ENCODE measurements at regions not wholly inside any gene's neighbourhood (a gene's known extent, or its start where the extent isn't known, plus 50 kb on each side); places are given as distances from the start of the nearest gene placed in this dataset.

DNA sequence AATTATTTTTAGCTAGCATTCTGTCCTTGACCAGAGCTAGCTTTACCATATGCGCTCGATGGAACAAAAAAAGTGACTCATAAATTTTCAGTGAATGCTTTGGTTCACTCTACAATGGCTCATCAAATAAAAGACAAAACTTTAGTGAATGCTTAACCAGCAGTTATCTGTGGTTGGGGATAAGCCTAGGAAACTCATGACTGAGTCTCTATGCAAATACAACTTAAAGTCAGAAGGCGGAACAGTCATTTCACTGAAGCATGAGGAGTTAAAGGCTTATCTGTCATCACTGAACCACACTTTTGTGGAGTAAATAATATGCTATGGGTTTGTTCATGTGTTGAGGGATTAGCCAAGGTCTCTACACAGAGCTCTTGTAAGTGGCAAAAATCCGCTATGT is 308.4 kb downstream of the SQOR start:
- TF ChIP-seq, protein P1, sequence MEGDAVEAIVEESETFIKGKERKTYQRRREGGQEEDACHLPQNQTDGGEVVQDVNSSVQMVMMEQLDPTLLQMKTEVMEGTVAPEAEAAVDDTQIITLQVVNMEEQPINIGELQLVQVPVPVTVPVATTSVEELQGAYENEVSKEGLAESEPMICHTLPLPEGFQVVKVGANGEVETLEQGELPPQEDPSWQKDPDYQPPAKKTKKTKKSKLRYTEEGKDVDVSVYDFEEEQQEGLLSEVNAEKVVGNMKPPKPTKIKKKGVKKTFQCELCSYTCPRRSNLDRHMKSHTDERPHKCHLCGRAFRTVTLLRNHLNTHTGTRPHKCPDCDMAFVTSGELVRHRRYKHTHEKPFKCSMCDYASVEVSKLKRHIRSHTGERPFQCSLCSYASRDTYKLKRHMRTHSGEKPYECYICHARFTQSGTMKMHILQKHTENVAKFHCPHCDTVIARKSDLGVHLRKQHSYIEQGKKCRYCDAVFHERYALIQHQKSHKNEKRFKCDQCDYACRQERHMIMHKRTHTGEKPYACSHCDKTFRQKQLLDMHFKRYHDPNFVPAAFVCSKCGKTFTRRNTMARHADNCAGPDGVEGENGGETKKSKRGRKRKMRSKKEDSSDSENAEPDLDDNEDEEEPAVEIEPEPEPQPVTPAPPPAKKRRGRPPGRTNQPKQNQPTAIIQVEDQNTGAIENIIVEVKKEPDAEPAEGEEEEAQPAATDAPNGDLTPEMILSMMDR (conservative IDR thresholded peaks at IDR 0.05; ENCODE audit: low read depth, low read length): no peak
- TF ChIP-seq EZH2 (IDR thresholded peaks at IDR 0.05; ENCODE audit: low read length, unreplicated experiment): no peak

Measured in PC-3 (cell line).